ENCODE measurements at regions not wholly inside any gene's neighbourhood (a gene's known extent, or its start where the extent isn't known, plus 50 kb on each side); places are given as distances from the start of the nearest gene placed in this dataset.

- WGBS (ENCODE audit: extremely low coverage, insufficient read length, low lambda C conversion rate) = no CpG with 5 or more reads among the region's 1 CpG
- Histone ChIP-seq H3K9me3 (ENCODE audit: control insufficient read depth, low read depth, low read length) (no peaks in the 10 kb centered on the region), H3K23me2 (ENCODE audit: insufficient read length, low read depth, low read length, poor library complexity, severe bottlenecking) (no peaks in the 10 kb centered on the region), H2BK20ac (ENCODE audit: low read depth, low read length, poor library complexity, severe bottlenecking) (no peak overlapping the region), H3K9ac (ENCODE audit: extremely low read depth, insufficient read length, low read length) (no peak overlapping the region), H3K4me1 (ENCODE audit: insufficient read depth, low read length) (no peaks in the 10 kb centered on the region), H3T11ph (ENCODE audit: low read length) (no peak overlapping the region), H2AFZ (ENCODE audit: low read length) (no peak overlapping the region), H3K79me1 (ENCODE audit: insufficient read depth, low read depth, low read length, poor library complexity, severe bottlenecking) (no peaks in the 10 kb centered on the region), H4K20me1 (ENCODE audit: control insufficient read depth, insufficient read depth, insufficient read length) (no peaks in the 10 kb centered on the region), H2BK12ac (ENCODE audit: insufficient read length, low read depth, low read length) (no peak overlapping the region), H3K27ac (ENCODE audit: insufficient read length, low read depth, low read length) (no peak overlapping the region), H4K5ac (ENCODE audit: insufficient read length, low read depth, low read length) (no peak overlapping the region), H3K18ac (ENCODE audit: insufficient read length, low read depth, low read length) (no peak overlapping the region), H3K14ac (ENCODE audit: insufficient read depth, low read length) (no peak overlapping the region), H3K4ac (ENCODE audit: low read depth, low read length) (no peak overlapping the region), H3K4me2 (ENCODE audit: insufficient read depth, insufficient read length, low read length) (no peak overlapping the region), H3K27me3 (ENCODE audit: insufficient read depth, low read length) (no peaks in the 10 kb centered on the region), H3K23ac (ENCODE audit: insufficient read length, low read depth, low read length) (no peak overlapping the region), H2AK5ac (ENCODE audit: insufficient read length, low read length) (no peak overlapping the region), H2BK15ac (ENCODE audit: low read depth, low read length) (no peak overlapping the region), H4K8ac (replicated peaks; ENCODE audit: insufficient read length, low read depth, low read length) (no peak overlapping the region), H4K91ac (ENCODE audit: insufficient read length, low read depth, low read length) (no peak overlapping the region), H3K79me2 (ENCODE audit: insufficient read depth, low read length) (no peaks in the 10 kb centered on the region), H3K56ac (ENCODE audit: insufficient read length, low read depth, low read length) (no peak overlapping the region), H2BK5ac (ENCODE audit: insufficient read length, low read length) (no peak overlapping the region), H2BK120ac (ENCODE audit: low read depth, low read length, poor library complexity, severe bottlenecking) (no peak overlapping the region)
- no peak overlapping the region for H3K4me3 Mint-ChIP-seq
- peaks cover 0 to 2% of the 10 kb centered on the region in 2 experiments; a peak in 1 of 5 replicates for H3K9me3 Mint-ChIP-seq
- no peaks in the 10 kb centered on the region for H3K27me3 Mint-ChIP-seq (ENCODE audit: low read depth)
- no peaks in the 10 kb centered on the region; a peak in 1 of 7 replicates for H3K36me3 Mint-ChIP-seq (ENCODE audit: insufficient read depth in 1 of 3, low read depth in 3 of 3)
- H3K27ac Mint-ChIP-seq = no peak overlapping the region
- TF ChIP-seq, protein P1, sequence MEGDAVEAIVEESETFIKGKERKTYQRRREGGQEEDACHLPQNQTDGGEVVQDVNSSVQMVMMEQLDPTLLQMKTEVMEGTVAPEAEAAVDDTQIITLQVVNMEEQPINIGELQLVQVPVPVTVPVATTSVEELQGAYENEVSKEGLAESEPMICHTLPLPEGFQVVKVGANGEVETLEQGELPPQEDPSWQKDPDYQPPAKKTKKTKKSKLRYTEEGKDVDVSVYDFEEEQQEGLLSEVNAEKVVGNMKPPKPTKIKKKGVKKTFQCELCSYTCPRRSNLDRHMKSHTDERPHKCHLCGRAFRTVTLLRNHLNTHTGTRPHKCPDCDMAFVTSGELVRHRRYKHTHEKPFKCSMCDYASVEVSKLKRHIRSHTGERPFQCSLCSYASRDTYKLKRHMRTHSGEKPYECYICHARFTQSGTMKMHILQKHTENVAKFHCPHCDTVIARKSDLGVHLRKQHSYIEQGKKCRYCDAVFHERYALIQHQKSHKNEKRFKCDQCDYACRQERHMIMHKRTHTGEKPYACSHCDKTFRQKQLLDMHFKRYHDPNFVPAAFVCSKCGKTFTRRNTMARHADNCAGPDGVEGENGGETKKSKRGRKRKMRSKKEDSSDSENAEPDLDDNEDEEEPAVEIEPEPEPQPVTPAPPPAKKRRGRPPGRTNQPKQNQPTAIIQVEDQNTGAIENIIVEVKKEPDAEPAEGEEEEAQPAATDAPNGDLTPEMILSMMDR (conservative IDR thresholded peaks at IDR 0.05) = no peak
- H3K4me1 Mint-ChIP-seq = 0 out of 4 replicates have a peak, but pooled peaks cover 0 to 3% of the 10 kb centered on the region in 2 experiments
- DNase-seq = no peak
Measured at GRCh38 chr4:163624727-163625126, 130.2 kb downstream of the TMA16 start.
